T-helper 1 cell (primary cell): ENCODE measurements at regions not wholly inside any gene's neighbourhood (a gene's known extent, or its start where the extent isn't known, plus 50 kb on each side); places are given as distances from the start of the nearest gene placed in this dataset.

Source experiments
- DNase-seq, 5 donors: peaks; one replicate each; pipeline ENCODE4 v3.0.0-alpha.2; 2012 to 2020

DNA sequence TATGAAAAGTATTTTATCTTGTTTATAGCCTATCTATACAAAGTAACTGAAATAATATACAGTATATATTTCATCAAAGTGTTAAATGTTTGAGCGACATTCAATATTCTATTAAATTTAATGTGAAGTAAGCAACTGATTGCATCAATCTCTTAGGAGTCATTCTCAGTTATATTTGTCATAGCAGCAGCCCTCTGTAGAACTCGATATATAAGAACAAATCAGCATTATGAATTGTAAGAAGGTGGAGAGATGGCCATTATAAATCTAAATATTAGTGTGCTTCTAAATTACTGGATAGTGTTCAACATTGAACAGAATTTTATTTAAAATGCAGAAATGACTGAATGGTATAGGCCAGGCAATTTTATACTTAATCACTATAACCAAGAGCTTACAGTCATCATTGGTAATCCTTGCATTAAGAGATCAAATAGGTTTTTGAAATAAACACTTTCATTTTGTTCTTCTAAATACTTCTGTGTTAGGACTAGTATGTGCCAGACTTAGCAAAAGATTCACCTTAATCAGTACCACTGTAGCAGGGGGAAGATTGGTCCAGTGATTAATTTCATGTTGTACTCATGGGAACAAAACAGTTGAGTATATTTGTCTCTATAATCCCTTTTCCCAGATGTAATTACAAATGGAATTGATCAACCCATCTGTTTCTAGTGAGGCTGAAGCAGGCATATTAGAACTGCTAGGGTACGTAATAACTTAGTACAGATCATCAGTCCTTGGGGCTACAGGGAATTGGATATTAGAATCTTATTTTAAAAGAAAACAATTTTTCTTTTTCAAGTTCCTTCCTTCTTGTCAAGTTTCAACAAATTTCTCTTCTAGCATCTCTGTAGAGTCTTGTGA, 108.3 kb upstream of the TYRP1 start:
- no peak for DNase-seq

DNA sequence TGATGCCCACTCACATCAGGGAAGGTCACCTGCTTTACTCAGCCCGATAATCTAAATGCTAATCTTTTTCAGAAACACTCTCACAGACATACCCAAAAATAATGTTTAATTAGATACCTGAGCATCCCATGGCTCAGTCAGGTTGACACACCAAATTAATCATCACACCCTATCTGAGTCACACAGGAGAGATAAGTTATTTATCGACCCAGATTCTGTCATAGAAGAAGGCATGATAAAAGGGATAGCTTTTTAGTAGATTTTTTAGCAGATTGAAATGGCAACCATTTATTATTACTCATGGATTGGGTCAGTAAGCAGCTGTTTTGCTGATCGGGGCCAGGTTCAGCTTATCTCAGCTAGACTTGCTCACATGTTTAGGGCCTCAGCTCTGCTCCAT, 97.8 kb upstream of the TYRP1 start:
- no peak for DNase-seq

DNA sequence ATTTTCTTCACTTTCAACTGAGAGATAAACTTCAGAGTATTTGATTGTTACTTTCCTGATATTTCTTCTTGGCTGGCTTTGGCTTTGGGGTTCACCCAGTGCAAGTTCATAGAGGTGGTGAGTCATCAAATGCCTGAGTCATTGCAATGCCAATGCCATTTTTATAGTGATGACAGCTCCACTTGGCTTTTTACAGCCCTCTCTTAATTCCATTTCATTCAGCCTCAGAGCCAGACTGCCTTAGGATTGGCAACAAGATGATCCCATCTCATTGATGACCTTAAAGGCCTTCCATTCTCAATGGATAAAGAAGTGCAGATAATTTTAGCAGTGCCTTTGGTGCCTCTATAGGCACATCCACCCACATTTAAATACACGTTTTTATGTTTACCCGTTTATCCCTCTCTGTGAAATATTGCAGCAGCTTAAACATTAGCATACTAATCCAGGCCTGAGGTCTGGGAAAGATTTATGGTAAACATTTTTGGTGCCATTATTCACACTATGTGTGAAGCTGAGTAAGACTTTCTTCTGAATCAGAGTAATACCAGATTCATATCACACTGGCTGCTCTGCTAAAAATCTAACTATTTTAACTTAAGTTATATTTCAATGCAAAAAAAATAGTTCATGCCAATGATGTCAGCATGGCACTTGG, 88.9 kb upstream of the TYRP1 start:
- no peak for DNase-seq

DNA sequence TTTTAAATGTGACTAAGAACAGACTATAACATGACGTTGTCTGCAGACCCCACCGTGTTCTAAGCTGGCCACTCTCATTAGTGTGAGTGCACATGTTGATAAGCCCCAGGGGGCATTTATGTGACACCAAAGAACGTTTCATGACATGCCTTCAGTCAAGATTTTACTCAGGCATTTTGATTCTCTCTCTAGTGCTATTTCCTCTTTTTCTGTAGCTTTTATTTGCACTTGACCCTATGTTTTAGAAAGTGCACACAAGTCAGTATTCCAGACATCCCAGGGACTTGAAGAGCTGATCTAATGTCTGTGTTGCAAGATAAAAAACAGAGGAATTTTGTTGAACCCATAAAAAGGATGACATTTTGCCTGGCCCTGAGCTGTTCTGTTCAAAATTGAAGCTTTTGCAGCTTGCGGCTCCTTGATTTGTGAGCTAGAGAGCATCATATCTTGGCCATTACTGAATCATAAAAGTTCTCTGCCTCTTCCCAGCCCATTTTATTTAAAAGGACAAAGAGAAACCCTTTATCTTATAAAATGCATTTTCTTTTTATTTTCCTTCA, 80.9 kb upstream of the TYRP1 start:
- no peak for DNase-seq

DNA sequence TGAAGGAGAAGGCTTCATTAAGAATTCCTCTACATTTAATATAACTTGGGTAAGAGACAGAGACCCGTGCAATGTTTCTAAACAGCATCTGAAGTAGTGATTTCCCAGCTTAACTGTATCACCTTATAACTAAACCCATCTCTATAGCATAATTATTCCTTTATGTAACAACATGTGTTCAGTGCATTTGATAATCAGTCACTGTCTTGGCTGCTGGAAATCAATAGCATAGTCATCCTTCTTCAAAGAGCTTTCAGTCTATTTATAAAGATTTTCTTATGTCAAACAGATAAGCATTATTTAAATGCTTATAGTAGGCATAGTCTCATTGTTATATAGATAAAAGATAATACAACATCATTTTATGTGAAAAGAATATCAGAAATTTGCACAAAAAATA, 80.1 kb upstream of the TYRP1 start:
- no peak for DNase-seq

DNA sequence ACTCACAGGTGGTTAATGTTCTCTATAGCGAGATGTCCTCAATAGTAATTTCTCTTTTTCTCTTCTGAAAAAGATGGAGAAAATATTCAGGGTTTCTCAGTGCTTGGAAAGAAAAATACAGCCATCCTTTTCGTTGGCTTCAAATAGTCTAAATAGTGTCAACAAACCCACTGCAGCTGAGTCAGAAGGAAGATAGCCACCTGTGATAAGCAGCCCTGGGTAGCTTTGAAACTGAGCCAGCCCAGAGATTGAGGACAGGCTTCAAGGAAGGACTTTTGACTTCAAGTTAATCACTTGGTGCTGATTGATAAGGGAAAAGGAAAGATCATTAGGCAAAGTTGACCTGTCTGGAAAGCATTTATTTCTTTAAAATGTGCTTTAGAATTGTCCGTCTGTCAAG, 78.7 kb upstream of the TYRP1 start:
- DNase-seq: no peak

DNA sequence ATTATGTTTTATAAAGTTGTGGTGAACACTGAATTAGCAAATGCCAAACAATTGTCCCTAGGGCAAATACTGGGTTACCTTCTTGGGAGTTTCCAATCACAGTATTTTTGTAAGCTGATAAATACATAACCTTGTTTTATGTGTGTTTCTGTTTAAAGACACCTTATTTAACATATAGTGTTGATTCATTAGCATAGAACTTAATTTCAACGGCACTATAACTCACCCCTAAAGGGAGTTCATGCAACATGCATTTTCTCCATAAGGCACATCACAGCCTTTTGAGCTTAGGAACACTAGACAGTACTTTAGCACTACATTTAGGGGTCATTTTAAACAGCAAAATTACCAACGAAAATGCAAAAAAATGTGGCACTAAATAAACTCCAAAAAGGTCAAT, 74.2 kb upstream of the TYRP1 start:
- DNase-seq: no peak

DNA sequence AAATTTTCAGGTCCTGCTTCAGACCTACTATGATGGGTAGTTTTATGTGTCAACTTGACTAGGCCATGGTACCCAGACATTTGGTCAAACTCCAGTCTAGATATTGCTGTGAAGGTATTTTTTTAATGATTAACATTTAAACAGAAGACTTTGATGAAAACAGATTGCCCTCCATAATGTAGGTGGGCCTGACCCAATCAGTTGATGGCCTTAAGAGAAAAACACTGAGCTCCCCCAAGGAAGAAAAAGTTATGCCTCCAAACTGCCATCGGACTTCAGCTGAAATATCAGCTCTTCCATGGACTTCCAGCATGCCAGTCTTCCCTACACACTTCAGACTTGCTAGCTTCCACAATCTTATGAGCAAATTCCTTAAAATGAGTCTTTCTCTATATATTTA, 67.3 kb upstream of the TYRP1 start:
- DNase-seq: no peak

DNA sequence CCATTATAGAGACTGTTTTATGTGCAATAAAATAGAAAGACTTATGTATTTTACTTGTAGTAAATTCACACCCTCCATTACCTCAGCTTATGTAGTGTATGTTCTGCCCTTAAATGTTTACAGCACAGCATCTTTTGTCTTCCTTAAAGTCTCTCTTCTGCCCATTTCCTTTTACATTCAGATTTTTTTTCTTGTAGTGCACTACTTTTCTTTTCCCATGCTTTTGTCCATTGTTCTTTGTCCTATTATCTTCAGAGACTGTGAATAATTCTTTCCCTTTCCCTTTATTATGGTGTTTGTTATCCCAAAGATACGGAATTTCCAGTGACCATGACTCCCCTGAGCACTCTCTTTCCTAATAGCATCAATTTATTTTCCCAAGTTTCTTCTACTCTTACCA, 66.1 kb upstream of the TYRP1 start:
- DNase-seq: no peak

DNA sequence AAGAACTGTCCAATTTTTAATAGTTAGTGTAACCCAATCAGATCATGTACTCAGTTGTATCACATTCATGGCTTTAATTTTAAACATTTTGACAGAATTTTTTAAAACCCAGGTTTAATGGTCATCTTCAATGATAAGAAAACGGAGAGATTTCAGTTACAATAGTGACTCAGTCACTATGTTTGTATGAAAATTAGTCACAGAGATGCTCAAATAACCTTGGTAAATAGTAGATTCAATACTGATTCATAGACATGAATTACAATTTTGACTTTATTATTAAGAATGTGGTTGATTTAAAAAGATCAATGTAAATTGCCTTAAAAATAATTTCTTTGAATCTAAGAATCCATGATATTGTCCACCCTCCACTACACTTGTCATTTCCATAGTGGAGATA, 64.6 kb upstream of the TYRP1 start:
- no peak for DNase-seq

DNA sequence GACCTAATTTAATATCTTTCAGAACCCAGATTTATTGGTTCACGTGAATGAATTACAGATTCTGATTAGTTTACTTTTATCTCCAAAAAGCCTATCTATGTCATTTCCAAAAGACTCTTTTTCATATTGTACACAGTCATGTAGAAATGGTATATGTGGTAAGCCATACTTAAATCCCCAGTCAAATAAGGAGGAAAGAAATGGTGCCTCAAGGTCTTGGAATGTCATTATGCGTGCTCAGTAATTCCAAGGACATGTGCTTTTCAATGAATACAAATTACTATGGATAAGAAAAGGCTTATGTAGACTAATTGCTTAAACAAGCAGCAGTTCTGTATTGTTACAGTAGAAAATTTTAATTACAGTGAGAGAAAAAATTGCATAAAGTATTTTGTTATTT, 64.1 kb upstream of the TYRP1 start:
- no peak for DNase-seq

DNA sequence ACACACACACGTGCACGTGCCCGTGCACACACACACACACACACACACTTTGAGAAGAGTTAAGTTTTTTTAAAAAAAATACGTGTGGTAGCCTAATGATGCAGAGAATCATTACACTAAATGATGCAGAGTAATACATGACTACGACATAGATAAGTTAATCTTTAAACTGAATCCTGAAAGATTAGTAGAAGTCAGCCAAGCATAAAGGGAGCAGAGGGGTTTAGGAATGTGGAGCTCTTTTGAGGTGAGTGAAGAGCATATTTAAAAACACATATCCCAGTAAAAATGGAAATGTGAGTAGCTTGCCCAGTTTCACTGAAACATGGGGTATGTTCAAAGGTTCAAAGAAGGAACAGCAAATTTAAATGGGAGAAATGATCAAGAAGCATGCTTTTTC, 61.3 kb upstream of the TYRP1 start:
- DNase-seq: no peak

DNA sequence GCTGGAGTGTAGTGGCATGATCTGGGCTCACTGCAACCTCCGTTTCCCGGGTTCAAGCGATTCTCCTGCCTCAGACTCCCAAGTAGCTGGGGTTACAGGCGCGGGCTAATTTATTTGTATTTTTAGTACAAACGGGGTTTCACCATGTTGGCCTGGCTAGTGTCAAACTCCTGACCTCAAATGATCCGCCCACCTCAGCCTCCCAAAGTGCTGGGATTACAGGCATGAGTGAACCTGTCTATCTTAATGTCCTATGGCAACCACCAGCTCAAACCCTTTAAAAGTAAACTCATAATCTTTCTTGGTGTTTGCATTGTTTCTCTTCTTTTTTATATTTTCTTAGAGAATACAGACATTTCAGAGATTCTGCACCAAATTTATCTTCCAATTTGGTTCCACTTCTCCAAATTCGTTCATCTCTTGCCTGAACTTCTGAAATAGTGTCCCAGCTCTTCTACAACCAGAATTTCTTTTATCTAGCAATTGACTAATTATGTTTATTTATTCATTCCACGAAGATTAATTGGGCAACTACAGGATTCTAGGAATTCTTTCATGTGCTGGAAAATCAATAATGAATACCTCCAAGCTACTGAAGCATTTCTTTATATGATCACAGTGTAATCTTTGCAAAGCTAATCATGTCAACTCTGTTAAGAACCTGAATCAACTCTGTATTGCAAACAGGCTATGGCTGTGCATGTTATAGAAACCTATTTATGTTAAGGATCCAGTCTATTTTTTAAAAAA, 60.0 kb upstream of the TYRP1 start:
- DNase-seq: no peak

DNA sequence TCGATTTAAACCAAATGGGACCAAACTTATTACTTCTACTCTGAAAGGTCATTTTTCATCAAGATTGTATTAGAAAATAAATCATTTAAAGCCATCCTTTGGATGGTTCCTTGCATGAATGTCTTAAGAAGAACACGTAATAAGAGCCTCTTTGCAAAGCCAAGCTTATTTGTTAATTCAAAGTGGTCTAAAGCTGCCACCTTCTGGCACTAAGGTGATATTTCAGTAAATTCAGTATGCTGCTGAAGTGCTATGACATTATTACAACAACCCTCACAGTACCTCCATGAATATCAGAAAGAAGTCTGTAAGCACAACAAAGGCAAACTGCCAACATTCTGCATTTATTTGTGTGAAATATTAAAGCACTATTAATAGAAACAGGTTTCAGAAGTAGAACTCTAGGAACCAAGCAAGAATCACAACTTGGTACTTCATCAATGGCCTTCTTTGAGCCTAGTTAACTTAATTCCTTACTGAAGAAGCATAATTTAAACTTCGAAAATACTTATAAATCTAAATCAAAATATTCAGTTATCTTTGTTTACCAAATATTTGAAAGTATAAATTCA, 53.1 kb upstream of the TYRP1 start:
- DNase-seq: no peak

DNA sequence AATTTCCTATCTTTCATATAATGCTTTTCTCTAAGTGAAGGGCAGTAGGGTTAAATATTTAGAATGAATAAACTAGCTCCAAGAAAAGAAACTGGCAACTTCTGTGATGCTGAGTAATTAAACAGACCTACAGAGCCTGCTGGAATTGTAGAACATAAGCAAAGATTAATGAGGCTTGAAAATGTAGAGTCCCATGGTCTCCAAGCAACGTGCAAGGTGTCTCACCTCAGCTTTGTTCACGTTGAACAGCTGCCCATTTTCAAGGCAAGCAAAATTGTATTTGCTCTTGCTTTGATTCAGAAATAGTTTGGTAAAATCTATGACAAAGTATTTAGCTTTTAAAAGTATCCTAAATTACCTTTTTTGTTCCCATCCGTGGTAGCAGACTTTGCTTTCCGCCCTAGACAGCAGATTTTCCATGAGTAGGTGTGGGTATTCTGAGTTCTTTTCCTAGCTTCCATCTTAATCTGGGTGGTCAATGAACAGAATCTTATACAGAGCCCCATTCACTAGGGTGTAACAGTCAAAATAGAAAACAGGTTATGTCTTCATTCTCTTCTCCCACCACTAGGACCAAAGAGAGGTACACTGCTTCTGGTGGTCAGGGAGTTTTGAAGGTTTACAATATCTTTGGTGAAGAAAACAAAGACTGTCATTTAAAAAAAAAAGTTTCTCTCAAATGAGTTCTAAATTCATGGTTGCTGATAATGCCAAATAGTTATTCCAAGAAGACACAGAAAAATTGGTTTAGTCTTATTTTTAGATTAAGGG, 52.1 kb upstream of the TYRP1 start:
- DNase-seq: no peak
